Upper lobe of right lung (tissue), 1 donor: ENCODE measurements at regions not wholly inside any gene's neighbourhood (a gene's known extent, or its start where the extent isn't known, plus 50 kb on each side); places are given as distances from the start of the nearest gene placed in this dataset.

Source experiments
- ATAC-seq: fragments of 200-7000 bp; cut with Tn5 transposase; one replicate; pipeline ENCODE4 v1.9.1; 2020; ENCODE audit warnings: mild to moderate bottlenecking, moderate library complexity
- DNase-seq: peaks from one replicate; pipeline ENCODE4 v3.0.0-alpha.2; 2020
- H3K27ac ChIP-seq: fragments of 200-600 bp; one replicate; pipeline ENCODE4 v1.8.0; 2022
- H3K27me3 ChIP-seq: fragments of 200-600 bp; one replicate; pipeline ENCODE4 v1.8.0; 2022; ENCODE audit warnings: mild to moderate bottlenecking
- H3K36me3 ChIP-seq: fragments of 200-600 bp; one replicate; pipeline ENCODE4 v1.8.0; 2022
- H3K4me1 ChIP-seq: fragments of 200-600 bp; one replicate; pipeline ENCODE4 v1.8.0; 2022
- H3K4me3 ChIP-seq: fragments of 200-600 bp; one replicate; pipeline ENCODE4 v1.8.0; 2022; ENCODE audit warnings: mild to moderate bottlenecking
- H3K9me3 ChIP-seq: fragments of 200-600 bp; one replicate; pipeline ENCODE4 v1.8.0; 2022
- intact Hi-C: fragments of 100-400 bp; cut with DNase I; formaldehyde crosslinking; loops from one replicate; pipeline ENCODE4 v1.11.0; 2022
- TF ChIP-seq, protein P1 (sequence below): fragments of 200-600 bp; IDR thresholded peaks from one replicate; pipeline ENCODE4 v1.8.0; 2022; ENCODE audit warnings: antibody characterized with exemption
- donor health status: DM: no; HTN: yes; CAD: no; lungs with severe emphysema.

DNA sequence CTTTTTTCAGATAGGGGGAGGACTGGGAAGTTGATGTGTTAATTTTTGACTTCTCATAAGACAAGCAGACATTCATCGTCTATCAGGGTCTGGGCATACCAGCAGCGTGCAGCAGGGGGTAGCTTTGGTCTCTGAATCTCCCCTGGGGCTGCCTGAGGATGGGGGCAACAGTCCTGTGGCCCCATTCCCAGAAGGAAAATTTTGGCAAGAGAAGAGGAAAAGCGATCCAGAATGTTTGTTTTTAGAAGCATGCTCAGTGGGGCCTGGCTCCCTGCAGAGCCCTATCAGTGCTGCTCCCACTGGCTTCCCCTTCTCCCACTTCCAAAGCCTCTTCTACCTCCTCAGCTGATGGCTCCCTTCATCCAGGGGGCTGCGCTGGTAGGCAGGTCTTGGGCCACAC lies 194.8 kb upstream of the IL12B start:
- Histone ChIP-seq H3K27me3 (no peaks in the 10 kb centered on the region), H3K36me3 (no peaks in the 10 kb centered on the region), H3K27ac (no peak overlapping the region), H3K4me1 (no peaks in the 10 kb centered on the region), H3K9me3 (no peaks in the 10 kb centered on the region), H3K4me3 (no peak overlapping the region)
- TF ChIP-seq, protein P1, sequence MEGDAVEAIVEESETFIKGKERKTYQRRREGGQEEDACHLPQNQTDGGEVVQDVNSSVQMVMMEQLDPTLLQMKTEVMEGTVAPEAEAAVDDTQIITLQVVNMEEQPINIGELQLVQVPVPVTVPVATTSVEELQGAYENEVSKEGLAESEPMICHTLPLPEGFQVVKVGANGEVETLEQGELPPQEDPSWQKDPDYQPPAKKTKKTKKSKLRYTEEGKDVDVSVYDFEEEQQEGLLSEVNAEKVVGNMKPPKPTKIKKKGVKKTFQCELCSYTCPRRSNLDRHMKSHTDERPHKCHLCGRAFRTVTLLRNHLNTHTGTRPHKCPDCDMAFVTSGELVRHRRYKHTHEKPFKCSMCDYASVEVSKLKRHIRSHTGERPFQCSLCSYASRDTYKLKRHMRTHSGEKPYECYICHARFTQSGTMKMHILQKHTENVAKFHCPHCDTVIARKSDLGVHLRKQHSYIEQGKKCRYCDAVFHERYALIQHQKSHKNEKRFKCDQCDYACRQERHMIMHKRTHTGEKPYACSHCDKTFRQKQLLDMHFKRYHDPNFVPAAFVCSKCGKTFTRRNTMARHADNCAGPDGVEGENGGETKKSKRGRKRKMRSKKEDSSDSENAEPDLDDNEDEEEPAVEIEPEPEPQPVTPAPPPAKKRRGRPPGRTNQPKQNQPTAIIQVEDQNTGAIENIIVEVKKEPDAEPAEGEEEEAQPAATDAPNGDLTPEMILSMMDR = peak; percentile 6
- DNase-seq (no peak), ATAC-seq (no peak)
- intact Hi-C loops = no loop called here

- DNase-seq = no peak
Measured at GRCh38 chr5:159527546-159528254, 197.4 kb upstream of the IL12B start.

DNA sequence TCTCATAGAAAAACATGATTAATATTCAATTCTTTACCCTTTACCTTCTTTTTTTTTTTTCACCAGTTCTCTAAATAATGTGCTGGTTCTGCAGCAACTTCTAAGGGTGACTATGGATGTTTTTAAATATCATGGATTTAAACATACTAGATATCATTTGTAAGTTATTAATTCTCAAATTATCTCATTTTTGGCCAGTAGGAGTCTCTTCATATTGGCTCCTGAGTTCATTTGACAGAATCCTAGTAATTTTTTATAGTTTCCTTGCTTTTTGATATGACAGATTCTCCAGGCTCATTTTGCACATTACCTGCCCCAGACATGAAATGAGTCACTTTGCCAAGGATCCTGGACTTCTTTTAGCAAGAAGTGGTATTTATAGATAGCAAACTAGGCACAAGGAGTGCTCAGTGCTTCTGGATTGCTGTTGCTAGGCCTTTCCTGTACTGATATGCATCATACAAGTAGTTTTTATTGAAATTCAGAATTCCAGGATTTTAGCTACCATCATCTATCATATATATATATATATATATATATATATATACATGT lies 201.3 kb upstream of the IL12B start:
- Histone ChIP-seq H3K36me3 (no peaks in the 10 kb centered on the region), H3K4me3 (no peak overlapping the region), H3K4me1 (no peaks in the 10 kb centered on the region), H3K9me3 (no peaks in the 10 kb centered on the region), H3K27ac (no peak overlapping the region), H3K27me3 (no peaks in the 10 kb centered on the region)
- intact Hi-C loops = no loop called here
- DNase-seq (no peak), ATAC-seq (no peak)
- TF ChIP-seq, protein P1 = peak; percentile 13

More at GRCh38 chr5:159527546-159528254, 197.4 kb upstream of the IL12B start:
- H3K36me3 ChIP-seq = no peaks in the 10 kb centered on the region
- peak; percentile 65 for ATAC-seq
- no peaks in the 10 kb centered on the region for H3K4me1 ChIP-seq
- TF ChIP-seq, protein P1 = no peak
- H3K4me3 ChIP-seq = no peak overlapping the region
- intact Hi-C loops = no loop called here
- no peaks in the 10 kb centered on the region for H3K9me3 ChIP-seq
- no peak overlapping the region for H3K27ac ChIP-seq
- H3K27me3 ChIP-seq = no peaks in the 10 kb centered on the region

- TF ChIP-seq, protein P1 = no peak
- intact Hi-C loops = no loop called here
- no peak overlapping the region for H3K27ac ChIP-seq
- H3K4me3 ChIP-seq = no peak overlapping the region
- H3K27me3 ChIP-seq = no peaks in the 10 kb centered on the region
- ATAC-seq (no peak), DNase-seq (no peak)
- no peaks in the 10 kb centered on the region for H3K36me3 ChIP-seq
- H3K9me3 ChIP-seq = no peaks in the 10 kb centered on the region
- H3K4me1 ChIP-seq = no peaks in the 10 kb centered on the region
Measured at GRCh38 chr5:159533197-159533596, 202.9 kb upstream of the IL12B start.

DNA sequence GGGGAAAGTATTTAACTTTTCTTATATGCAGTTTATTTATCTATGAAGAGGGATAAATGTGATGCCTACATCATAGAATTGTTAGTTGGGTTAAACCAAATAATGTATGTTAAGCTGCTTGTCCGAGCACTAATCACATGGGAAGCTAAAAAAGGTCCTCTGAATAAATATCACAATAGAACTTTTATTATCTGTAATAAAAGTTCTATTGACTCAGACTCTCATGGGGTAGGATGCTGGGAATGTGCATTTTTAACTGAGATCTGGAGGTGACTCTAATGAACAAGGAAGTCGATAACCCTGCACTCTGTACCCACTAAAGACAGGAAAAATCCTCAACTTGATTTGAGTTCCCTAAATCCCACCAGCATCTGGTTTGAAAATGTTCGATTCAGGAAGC lies 205.9 kb upstream of the IL12B start:
- H3K9me3 ChIP-seq = no peaks in the 10 kb centered on the region
- intact Hi-C loops = no loop called here
- ATAC-seq (no peak), DNase-seq (no peak)
- H3K36me3 ChIP-seq = no peaks in the 10 kb centered on the region
- H3K4me3 ChIP-seq = no peak overlapping the region
- no peaks in the 10 kb centered on the region for H3K4me1 ChIP-seq
- TF ChIP-seq, protein P1 = no peak
- no peak overlapping the region for H3K27ac ChIP-seq
- no peaks in the 10 kb centered on the region for H3K27me3 ChIP-seq
